Heart left ventricle (tissue), 16 donors: ENCODE measurements at regions not wholly inside any gene's neighbourhood (a gene's known extent, or its start where the extent isn't known, plus 50 kb on each side); places are given as distances from the start of the nearest gene placed in this dataset.

Experiments
- ATAC-seq, 4 donors: fragments of 200-7000 bp; cut with Tn5 transposase; one replicate each; pipeline ENCODE4 v1.9.1; 2020 to 2022; ENCODE audit warnings: moderate library complexity in 4 of 4, mild to moderate bottlenecking in 3 of 4, moderate number of reproducible peaks in 1 of 4
- DNase-seq, 5 donors: peaks; one replicate each; pipeline ENCODE4 v3.0.0-alpha.2; 2020
- H3K27ac ChIP-seq, 12 donors: fragments of 200-600 bp; sonication (generic) in 4 of 12; one replicate each; pipeline versions ENCODE4 v1.5.0 to v1.8.0; 2016 to 2022; ENCODE audit warnings: mild to moderate bottlenecking in 2 of 12
- H3K27me3 ChIP-seq, 9 donors: fragments of 200-600 bp; sonication (generic) in 2 of 9; one replicate each; pipeline versions ENCODE4 v1.5.1 to v1.8.0; 2016 to 2022; ENCODE audit warnings: mild to moderate bottlenecking in 3 of 9
- H3K36me3 ChIP-seq, 9 donors: fragments of 200-600 bp; sonication (generic) in 2 of 9; one replicate each; pipeline versions ENCODE4 v1.5.0 to v1.8.0; 2018 to 2022; ENCODE audit warnings: mild to moderate bottlenecking in 2 of 9
- H3K4me1 ChIP-seq, 12 donors: fragments of 200-600 bp; sonication (generic) in 4 of 12; one replicate each; pipeline versions ENCODE4 v1.5.0 to v1.8.0; 2016 to 2022; ENCODE audit warnings: mild to moderate bottlenecking in 3 of 12
- H3K4me3 ChIP-seq, 12 donors: fragments of 200-600 bp; sonication (generic) in 4 of 12; one replicate each; pipeline versions ENCODE4 v1.5.0 to v1.8.0; 2017 to 2022; ENCODE audit warnings: mild to moderate bottlenecking in 9 of 12, moderate library complexity in 4 of 12
- H3K9me3 ChIP-seq, 12 donors: fragments of 200-600 bp; sonication (generic) in 4 of 12; one replicate each; pipeline versions ENCODE4 v1.5.0 to v1.8.0; 2016 to 2022; ENCODE audit warnings: mild to moderate bottlenecking in 1 of 12
- POLR2A ChIP-seq, 2 donors: fragments of 450-650 bp; IDR thresholded peaks; one replicate each; pipeline ENCODE4 v1.6.1; 2017; ENCODE audit warnings: antibody characterized with exemption in 2 of 2, mild to moderate bottlenecking in 2 of 2, moderate library complexity in 2 of 2
- WGBS, 4 donors: extraction: QIAGEN DNeasy Blood & Tissue Kit in 2 of 4; methylation state at CpG; one replicate each; pipeline versions ENCODE4 v1.1.5 to v1.1.7; 2013 to 2018; 5-methylcytosine and 5-hydroxymethylcytosine counted together
- intact Hi-C, 10 donors: fragments of 100-400 bp; cut with DNase I; formaldehyde crosslinking; loops; one replicate each; pipeline versions ENCODE4 v1.11.1 to v1.14.2; 2022
- TF ChIP-seq, protein P1 (sequence below), 12 donors: fragments of 200-600 bp; sonication (generic) in 4 of 12; IDR thresholded peaks; one replicate each; pipeline versions ENCODE4 v1.5.0 to v1.8.0; 2018 to 2022; ENCODE audit warnings: antibody characterized with exemption in 12 of 12, mild to moderate bottlenecking in 5 of 12
- donor health status: ischemic (EF 13 %, LVEDD 7.1; RV severe dilation, severe dysfunction).
- donor health status: healthy with polysubstance abuse.
- donor health status: DM: no; HTN: yes; CAD: no.
- donor health status: DM: no; HTN: no; CAD: no.
- donor health status: ischemic (EF 25% LVEDD 6.9; RV normal size, moderate dysfunction).
- donor health status: ischemic (EF 25% LVEDD 5.7; RV mildly dilated, moderate dysfunction).
- donor health status: healthy.
- donor health status: DM: yes; HTN: yes; CAD: no.
- donor health status: ischemic (EF 35%, LVEDD 5.7; RV mildly dilated, moderate dysfunction).
- donor health status: nonischemic (EF 11% LVEDD 7.7; RV severe dilation, severe dysfunction).
- donor health status: DM: yes; HTN: yes; CAD: no.
- donor health status: PGD.
- donor health status: ischemic (EF 29% LVEDD 5.4; RV normal size, mild dysfunction).
- donor health status: nonischemic (EF 23%, LVEDD 6.1; RV moderate dilation, normal function).

DNA sequence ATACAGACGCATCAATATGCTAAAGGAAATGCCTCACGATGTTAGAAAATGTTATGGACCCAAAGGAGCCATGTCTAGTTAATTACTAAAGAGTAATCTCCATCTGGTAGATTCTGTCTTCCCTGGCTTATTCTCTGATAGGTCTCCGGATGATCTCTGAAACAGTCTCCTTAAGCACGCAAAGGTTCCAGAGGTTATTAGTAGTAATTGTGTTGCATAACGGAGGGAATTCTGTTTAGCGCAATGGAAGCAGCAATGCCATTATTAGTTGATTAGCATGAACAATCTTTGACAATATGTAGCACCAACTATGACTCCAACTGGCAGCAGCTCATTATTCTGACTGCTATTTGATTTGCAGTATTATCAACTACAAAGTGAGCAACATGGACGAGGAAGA, 952.5 kb upstream of the SEMA6D start:
- WGBS, 4 donors, result 81 to 92% (median 91%) methylated on average over 7 of the region's 7 CpGs
- peaks cover 0 to 30% (median 9%) of the 10 kb centered on the region in 12 donors for H3K9me3 ChIP-seq
- intact Hi-C loops, result no loop called here
- no peaks in the 10 kb centered on the region for H3K4me1 ChIP-seq
- no peak overlapping the region for H3K4me3 ChIP-seq
- ATAC-seq, result no peak
- H3K36me3 ChIP-seq, result no peaks in the 10 kb centered on the region
- H3K27ac ChIP-seq, result no peak overlapping the region
- DNase-seq, result no peak
- TF ChIP-seq, protein P1, sequence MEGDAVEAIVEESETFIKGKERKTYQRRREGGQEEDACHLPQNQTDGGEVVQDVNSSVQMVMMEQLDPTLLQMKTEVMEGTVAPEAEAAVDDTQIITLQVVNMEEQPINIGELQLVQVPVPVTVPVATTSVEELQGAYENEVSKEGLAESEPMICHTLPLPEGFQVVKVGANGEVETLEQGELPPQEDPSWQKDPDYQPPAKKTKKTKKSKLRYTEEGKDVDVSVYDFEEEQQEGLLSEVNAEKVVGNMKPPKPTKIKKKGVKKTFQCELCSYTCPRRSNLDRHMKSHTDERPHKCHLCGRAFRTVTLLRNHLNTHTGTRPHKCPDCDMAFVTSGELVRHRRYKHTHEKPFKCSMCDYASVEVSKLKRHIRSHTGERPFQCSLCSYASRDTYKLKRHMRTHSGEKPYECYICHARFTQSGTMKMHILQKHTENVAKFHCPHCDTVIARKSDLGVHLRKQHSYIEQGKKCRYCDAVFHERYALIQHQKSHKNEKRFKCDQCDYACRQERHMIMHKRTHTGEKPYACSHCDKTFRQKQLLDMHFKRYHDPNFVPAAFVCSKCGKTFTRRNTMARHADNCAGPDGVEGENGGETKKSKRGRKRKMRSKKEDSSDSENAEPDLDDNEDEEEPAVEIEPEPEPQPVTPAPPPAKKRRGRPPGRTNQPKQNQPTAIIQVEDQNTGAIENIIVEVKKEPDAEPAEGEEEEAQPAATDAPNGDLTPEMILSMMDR (IDR thresholded peaks at IDR 0.05), result no peak
- TF ChIP-seq POLR2A (IDR thresholded peaks at IDR 0.05), result no peak
- H3K27me3 ChIP-seq, result no peaks in the 10 kb centered on the region

DNA sequence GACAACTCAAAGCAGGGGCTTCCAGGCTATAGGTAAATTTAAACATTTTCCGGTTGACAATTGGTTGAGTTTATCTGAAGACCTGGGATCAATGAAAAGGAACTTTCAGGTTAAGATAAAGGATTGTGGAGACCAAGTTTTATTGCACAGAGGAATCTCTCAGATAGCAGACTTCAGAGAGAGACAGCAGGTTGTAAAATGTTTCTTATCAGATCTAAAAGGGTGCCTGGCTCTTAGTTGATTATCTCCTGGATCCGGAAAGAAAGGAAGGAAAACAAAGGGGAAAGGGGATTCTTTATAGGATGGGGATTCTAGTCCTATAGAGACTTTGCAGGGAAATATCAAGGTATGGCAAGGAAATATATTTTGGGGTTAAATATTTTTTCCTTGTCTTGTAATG, 951.3 kb upstream of the SEMA6D start:
- Histone ChIP-seq H3K4me3 (no peak overlapping the region), H3K4me1 (no peaks in the 10 kb centered on the region), H3K27me3 (no peaks in the 10 kb centered on the region), H3K27ac (no peak overlapping the region), H3K36me3 (no peaks in the 10 kb centered on the region), H3K9me3 (peaks cover 0 to 31% (median 9%) of the 10 kb centered on the region in 12 donors)
- intact Hi-C loops, result no loop called here
- ATAC-seq, result no peak
- WGBS, 4 donors, result 49 to 66% (median 56%) methylated on average over 2 of the region's 2 CpGs
- DNase-seq, result no peak
- TF ChIP-seq, protein P1 (IDR thresholded peaks at IDR 0.05), result no peak
- no peak for TF ChIP-seq POLR2A (IDR thresholded peaks at IDR 0.05)

DNA sequence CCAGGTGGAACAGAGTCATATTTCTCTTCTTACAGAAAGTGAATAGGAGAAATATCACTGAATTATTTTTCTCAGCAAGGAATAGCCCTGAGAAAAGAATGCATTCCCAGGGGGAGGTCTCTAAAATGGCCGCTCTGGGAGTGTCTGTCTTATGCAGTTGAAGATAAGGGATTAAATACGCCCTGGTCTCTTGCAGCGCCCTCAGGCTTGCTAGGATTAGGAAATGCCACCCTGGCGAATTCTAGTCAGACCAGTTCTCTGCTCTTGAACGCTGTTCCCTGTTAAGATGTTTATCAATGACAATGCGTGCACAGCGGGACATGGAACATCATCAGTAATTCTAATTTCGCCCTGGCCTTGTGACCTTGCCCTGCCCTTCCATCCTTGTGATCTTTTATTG, 949.0 kb upstream of the SEMA6D start:
- peaks cover 0 to 31% (median 9%) of the 10 kb centered on the region in 12 donors for H3K9me3 ChIP-seq
- no peak for TF ChIP-seq POLR2A (IDR thresholded peaks at IDR 0.05)
- TF ChIP-seq, protein P1 (IDR thresholded peaks at IDR 0.05), result no peak
- no peak overlapping the region for H3K4me3 ChIP-seq
- DNase-seq (no peak), ATAC-seq (no peak)
- H3K36me3 ChIP-seq, result no peaks in the 10 kb centered on the region
- intact Hi-C loops, result no loop called here
- no peaks in the 10 kb centered on the region for H3K27me3 ChIP-seq
- 86 to 90% (median 87%) methylated on average over 8 of the region's 8 CpGs for WGBS, 4 donors
- no peak overlapping the region for H3K27ac ChIP-seq
- no peaks in the 10 kb centered on the region for H3K4me1 ChIP-seq

DNA sequence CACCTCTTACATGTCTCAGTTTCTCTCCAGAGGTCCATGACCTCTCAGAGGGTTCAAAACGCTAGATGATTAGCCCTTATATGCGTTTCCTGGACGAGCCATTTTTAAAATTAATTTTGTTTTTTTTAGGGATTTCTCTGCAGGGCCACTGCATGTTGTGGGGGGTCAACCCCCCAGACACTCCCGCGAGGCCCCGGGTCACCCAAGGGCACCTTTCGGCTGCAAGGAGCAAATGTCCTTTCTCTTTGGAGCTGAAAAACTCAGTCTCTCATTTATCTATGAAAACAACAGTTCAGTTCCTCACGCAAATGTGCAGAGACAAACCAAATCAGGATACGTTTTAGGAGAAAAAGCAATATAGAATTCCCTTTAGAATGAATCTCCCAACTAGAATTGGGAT, 944.3 kb upstream of the SEMA6D start:
- 85 to 90% (median 86%) methylated on average over 9 of the region's 9 CpGs for WGBS, 4 donors
- no peak for TF ChIP-seq POLR2A (IDR thresholded peaks at IDR 0.05)
- TF ChIP-seq, protein P1 (IDR thresholded peaks at IDR 0.05), result no peak
- ATAC-seq, result no peak

More for the DNA sequence above, 944.3 kb upstream of the SEMA6D start:
- H3K36me3 ChIP-seq, result no peaks in the 10 kb centered on the region
- no peaks in the 10 kb centered on the region for H3K4me1 ChIP-seq
- no peak overlapping the region for H3K27ac ChIP-seq
- intact Hi-C loops, result no loop called here
- no peak overlapping the region for H3K4me3 ChIP-seq
- no peak for DNase-seq
- H3K9me3 ChIP-seq, result peaks cover 0 to 19% (median 8%) of the 10 kb centered on the region in 12 donors
- no peaks in the 10 kb centered on the region for H3K27me3 ChIP-seq
